HG02678 (cell line): ENCODE measurements at regions not wholly inside any gene's neighbourhood (a gene's known extent, or its start where the extent isn't known, plus 50 kb on each side); places are given as distances from the start of the nearest gene placed in this dataset.
"Not testable (repeated sequence)": the region's sequence is repeated elsewhere in the genome, so short reads cannot be mapped to it uniquely, and the experiment has no call there.

Experiments used
- ATAC-seq: cut with Tn5 transposase; IDR thresholded peaks from one replicate; pipeline ENCODE4 v1.9.1; 2021; ENCODE audit warnings: mild to moderate bottlenecking, moderate library complexity; ENCODE audit not compliant: unreplicated experiment

DNA sequence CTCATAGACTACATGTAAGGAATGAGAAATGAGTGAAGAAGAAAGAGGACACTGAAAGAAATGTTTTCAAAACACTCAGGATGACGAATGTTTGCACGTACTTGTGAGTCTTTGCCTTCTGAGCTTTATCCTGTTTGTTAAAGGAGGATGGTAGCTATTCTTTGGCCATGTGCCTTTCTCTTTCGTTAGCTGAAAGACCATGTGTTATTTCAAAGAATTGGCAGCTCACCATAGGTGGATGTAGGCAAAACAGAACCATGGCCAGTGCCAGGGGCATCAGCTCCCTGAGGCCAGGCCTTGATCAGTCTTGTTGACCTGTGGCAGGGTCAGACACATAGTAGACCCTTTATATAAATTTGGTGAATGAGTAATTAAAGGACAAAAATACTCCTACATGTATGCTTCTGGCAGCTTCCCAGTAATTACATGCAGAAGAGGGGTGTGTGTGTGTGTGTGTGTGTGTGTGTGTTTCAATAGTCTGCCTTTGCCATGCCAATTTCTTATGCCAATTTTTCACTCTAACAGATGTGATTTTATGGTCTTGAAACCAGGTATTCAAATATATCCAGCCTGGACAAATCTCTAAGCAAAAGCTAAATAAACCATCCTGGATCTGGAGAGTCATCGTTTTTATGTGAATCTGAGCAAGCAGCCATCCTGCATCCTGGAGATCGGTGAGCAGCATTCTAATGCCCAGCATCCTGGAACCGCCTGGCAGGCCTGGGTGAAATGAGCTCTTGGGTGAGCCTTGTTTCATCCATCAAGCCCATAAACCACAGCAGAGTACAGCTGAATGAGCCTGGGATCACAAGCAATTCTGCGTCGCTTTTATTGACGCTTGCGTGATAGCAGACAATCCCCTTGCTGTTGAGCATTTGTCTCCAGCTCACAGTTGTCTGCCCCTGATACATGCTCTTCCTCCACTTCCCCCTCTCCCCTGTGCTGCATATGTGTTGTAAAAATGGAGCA is 475.4 kb downstream of the MED10 start:
- no peak for ATAC-seq

DNA sequence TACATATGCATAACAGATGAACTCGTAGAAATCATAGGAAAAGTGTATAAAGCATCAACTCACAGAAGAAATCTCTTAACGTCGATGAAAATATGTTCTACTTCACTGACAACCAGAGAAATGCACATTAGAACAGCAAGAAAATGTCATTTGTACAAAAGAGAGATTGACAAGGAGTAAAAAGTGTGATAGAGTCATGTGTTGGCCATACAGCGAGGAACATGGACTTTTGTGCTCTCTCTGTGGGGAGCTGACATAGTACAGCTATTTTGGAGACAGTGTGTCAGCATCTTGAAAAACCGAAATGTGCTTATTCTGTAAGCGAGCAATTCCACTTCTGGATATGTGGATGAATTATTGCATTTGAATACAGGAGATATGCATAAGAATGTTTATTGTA is 477.9 kb downstream of the ICE1 start:
- no peak for ATAC-seq

DNA sequence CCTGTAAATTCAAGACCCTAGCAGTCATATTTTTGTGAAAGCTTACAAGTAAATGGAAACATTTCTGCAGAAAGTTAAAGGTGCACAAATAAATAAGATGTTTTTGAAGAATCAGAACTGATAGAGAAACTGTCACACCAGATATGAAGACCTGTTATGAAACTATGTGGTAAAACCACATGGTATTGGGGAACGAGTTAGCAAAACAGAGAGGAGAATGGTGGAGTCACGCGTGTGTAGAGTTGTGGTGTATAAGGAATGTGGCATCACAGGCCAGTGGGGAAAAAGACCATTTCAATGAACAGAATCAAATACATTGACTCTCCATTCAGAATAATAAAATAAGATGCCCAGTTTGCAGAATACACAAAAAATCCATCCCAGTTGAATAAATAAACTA is 477.2 kb downstream of the ICE1 start:
- ATAC-seq = no peak

DNA sequence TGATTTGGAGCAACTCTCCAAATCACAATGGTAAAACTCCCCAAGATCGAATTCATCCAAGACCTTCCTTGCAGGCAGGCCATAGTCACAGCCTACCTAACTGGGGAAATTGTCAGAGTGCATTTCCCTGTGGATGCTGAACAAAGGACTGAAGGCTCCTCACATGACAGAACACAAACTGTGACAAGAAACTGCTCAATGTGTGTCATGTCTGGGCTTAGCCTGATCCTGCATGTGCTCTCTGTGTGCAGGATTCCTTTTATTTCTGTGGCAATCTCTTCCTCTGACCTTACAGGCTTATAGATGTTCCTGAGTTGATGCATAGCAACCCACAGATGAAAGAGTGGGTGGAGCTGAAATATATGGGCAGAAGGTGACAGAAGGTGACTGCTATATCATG is 465.8 kb downstream of the ICE1 start:
- ATAC-seq = no peak

DNA sequence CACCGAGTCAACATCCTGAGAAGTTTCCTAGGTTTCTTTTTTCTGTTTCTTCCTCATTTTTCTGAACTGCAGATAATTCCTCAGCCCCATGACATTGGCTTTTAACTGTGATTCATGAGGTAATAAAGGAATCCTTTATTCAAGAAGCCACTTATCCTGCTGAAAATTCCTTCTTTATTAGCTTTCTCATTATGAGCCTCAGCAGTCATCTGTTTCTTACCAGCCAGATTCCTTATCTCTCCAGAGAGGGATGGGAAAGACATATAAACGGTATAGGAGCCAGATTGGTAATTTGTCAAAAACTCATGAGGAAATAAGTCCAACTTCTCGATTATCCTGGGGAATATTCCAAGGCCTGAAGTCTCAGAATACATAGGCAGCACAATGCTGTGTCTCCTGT is 465.4 kb downstream of the ICE1 start:
- ATAC-seq = no peak

DNA sequence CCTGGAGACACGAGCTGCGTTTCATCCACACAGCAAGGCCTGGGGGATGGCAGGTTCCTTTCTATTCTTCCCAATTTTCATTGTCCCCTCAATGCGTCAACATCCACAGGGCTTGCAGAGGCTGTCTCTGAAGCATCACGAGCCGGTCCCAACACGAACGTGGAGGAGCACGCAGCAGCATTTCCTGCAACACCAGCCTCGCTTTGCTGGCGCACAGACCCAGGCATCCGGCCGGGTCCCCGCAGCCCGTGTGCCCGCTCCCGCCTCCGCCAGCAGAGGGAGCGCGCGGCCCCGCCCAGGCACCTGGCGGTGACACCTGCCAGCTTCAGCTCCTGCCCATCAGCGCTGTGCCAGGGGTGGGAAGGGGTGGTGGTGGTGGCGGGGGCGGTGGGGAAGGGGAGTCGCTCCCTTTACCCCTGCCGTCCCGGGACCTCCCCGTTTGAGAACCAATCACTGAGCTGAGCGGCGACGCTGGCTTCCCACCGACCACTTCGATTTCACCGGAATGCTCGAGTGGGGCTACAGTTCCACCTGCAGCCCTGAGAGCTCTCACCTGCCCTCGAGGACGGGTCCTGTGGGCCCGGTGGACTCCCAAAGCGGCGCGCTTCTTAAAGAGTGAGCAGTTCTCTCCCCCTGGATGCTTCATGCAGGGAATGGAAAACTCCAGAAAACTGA is 464.5 kb downstream of the ICE1 start:
- ATAC-seq = peak; percentile 83

DNA sequence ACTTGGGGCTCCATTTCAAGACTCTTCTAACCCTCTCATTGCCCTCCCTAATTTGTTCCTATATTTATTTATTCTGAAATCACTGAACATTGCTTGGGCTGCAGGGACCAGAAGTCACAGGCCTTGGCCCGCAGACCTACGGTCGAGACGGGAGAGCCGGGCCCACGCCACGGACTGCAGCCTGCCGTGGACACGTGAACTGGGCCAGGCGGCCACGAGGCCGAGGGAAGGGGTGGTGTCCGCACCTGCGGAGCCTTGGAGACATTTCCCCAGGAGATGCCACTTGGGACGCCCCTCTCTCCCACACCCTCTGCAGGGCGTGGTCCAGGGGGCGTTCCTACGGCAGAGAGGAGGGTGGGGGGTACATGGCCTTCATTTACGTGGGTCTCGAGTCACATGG is 463.9 kb downstream of the ICE1 start:
- no peak for ATAC-seq

DNA sequence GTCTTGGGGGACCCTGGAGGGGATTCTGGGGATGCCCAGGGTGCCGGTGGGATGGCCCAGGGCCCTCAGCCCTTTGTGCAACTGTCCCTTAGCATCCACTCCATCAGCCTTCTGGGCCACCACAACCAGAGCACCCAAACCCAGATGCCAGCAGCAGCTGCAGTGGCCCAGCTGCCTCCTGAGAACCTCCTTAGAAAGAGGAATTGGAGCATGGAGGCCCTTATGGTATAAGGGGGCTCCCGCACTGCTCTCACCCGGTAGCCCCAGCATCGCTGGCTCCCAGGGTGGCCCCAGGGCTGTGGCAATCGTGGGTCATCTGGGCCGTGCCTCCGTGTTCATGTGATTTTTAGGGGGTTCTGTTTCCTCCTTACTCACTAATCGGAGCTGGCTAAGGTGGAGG is 463.3 kb downstream of the ICE1 start:
- ATAC-seq = no peak

DNA sequence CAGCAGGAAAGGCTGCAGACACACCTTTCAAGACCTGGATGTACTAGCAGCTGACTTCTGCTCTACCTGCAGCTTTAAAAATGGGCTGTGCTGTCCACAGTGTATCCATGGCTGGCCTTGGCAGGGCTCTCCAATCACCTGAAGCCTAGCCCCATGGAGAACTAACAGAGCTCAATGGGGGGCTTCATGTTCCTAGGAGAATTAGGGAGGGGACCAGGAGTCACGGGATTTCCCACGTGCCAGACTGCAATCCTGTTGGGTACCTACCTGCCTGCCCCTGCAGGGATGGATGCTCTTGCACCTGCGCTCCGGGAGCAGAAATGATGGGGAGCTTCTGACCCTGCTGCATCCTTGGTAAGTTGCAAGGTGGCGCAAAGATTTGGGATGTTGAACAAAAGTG is 462.1 kb downstream of the ICE1 start:
- ATAC-seq = no peak

DNA sequence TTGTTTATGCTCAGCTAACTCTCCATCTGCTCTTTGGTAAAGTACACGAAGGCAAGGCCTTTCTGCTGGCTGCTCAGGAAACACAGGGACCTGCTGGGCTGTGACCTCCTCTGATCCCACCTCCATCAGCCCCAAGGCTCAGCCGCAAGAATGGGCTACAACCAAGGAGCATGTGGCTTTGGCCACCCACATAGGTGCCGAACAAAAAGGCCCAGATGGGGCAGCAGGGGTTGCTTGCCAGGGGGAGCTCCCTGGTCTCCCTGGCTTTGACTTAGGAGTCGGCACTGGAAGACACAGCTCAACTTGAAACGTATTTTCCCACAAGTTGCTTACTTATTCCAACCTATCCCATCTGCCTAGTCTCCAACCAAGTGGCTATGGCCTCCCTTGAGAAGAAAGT is 461.1 kb downstream of the ICE1 start:
- ATAC-seq = no peak

DNA sequence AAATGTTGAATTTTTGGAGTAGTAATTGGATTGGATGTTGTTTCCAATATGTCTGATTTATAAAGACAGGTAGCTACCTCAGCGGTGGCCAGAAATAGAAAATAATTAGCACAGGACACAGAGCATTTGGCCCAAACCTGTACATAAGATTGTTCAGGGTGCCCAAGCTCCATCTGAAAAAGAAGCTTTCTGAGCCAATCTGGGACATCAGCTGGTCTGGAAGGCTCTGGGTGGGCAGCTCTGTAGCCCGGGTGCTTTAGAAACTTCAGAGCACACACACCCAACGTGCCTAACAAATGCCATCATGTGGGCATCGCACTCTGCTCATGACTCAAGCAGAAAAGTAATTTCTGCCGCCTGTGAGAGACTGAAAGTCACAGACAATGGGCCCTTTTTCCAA is 460.7 kb downstream of the ICE1 start:
- ATAC-seq = no peak

DNA sequence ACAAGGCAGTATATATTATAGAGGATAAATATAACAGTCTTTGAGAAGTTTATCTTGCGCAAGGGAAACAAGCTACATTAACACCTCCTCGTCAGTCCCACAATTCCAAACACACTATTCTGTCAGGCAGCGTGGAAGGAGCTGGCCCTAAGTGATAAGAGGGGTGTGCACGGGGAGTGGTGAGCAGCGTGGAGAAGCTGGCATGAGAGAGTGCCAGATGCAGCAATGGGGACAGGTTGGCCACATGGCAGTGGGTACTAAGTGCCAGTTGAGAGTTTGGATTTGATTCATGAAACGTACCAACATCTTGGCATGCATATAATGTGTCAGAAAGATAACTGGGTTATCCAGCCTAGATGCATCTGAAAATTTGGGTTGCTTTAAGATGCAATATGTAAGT is 460.2 kb downstream of the ICE1 start:
- ATAC-seq = no peak

DNA sequence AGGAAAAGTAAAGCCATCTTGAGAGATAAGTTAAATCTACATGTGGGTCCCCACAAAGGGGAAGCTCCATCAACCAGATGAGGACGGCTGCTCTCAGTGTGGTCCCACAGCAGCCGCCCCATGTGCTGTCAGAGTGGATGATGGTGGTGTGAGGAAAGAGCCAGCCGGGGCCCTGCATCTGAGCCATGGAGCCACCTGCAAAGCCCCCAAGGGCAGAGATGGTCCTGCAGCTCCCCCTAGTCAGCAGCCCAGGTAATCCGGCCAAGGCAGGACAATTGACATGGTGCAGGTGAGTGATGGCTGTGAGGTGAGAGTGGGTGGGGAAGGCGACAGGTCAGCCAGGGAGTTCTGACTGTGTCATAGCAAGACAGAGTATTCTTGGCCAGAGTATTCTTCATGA is 458.8 kb downstream of the ICE1 start:
- ATAC-seq = no peak

DNA sequence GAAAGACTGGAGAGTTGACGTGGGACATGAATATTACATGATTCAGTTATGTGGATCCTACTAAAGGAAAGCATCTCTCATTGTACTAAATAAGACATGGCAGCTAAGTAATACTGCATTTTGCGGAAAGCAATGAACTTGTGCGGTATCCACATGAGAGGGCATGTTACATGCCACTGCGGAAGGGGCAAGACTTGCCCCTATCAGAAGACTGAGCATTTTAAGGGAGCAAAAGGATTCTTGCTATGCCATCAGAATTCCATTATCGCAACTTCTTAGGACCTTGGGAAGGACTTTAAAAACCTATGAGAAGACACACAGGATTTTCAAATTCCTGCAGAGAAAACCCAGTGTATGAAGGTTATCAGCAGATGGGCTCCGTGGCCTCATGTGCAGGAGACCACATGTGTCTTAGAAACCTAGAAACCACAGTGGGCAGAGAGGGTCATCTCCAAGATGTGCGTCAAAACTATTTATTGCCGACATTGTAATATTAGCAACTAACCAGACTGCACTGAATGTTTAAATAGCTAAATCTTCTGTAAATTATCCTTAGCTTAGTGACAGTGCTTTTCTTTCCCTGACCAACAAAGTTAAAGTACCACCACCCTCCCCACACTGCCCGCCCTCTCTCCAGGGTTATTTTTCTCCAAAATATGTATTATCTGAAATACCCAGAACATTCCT is 457.7 kb downstream of the ICE1 start:
- ATAC-seq = no peak

DNA sequence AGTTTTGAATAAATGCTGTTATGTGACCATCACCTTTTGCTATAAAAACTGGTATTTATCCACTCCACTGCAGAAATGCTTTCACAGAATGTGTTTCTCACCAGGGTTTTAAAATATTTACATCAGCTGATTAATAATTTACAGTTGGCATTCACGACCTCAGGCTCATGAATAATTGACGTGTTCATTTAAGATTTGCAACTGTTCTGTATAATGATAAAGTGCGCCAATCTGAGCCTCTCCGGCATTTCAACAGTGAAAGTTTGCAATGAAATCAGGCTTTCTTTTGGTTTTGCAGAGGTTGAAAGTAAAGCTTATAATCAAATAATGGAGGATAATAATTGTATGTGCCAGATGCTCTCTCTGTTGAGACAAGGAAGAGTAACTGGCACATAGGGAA is 434.9 kb downstream of the ICE1 start:
- no peak for ATAC-seq

DNA sequence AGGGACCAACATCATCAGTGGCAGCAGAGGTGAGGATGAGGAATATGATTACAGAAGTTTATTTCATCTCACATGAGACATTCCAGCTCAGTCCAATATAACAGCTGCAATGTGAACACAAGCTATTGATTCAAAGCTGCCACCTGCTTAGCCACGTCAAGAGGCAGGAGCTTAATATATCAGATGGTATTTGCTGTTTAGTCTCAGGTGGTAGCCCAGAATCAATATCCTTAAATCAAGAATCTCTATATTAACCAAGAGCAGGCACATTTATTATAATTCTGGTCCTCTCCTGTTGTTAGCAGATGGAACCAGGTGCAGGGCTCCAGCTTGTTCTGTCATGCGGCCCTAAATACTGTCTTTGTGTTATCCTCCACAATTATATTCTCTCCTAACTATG is 431.6 kb downstream of the ICE1 start:
- ATAC-seq = no peak

DNA sequence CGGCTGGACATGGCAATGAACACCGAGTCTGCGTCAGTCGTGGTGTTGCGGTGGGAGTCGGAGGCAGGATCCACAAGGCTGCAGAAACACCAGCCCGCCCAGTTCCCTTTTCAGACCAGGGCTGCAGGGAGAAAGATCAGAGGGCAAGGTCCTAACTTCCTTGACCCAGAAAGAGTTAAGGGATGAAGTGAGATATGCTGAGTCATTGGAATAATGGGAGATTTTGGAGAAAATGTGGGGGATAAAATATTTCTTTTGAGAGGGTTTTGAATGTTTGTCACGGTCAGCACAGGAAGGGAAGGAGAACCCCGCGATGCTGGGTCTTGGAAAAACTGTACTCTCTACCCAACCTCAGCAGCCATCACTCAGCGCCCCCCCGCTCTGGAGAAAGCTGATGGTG is 416.0 kb downstream of the ICE1 start:
- ATAC-seq = no peak

DNA sequence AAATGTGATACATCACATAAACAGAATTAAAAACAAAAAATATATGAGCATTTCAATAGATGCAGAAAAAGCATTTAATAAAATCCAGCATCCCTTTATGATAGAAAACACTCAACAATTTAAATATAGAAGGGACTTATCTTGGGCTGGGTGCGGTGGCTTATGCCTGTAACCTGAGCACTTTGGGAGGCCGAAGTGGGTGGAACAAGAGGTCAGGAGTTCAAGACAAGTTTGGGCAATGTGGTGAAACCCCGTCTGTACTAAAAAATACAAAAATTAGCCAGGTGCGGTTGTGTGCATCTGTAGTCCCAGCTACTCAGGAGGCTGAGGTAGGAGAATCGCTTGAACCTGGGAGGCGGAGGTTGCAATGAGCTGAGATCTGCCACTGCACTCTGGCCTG is 409.1 kb downstream of the ICE1 start:
- not testable (repeated sequence) for ATAC-seq

DNA sequence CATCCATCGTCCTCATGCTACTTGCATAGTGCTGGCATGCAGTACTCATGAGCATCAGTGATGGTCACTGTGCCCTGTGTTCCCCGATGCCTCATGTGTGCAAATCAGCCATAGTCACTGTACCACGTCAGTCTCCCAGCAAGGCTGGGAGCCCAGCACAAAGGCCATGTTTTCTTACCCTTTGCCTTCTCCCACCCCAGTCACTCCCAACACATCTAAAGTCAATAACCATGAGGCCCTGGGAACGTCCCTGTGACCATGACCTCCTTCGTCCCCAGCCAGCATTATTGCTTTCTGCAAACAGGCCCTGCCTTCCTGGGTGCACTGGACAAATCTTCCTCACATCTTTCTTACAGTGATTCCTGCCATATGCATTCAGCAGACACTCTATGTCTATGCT is 406.1 kb downstream of the ICE1 start:
- ATAC-seq = no peak

DNA sequence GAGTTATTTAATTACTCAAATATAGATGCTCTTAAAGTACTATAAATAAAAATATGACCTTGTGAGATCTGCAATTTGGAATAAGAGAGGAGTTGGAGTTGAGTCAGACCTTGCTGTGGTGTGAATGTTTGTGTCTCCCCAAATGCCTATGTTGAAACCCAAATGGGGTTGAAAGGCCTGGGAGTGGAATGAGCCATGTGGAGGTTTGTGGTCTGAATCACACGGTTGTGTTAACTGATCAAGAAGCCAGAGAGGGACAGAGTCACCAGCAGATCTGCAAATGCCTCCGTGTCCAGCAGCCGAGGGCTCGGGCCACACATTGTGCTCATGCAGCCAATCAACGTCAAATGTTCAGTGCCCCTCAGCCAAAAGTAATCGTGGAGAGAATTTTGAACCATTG is 404.4 kb downstream of the ICE1 start:
- ATAC-seq = no peak

DNA sequence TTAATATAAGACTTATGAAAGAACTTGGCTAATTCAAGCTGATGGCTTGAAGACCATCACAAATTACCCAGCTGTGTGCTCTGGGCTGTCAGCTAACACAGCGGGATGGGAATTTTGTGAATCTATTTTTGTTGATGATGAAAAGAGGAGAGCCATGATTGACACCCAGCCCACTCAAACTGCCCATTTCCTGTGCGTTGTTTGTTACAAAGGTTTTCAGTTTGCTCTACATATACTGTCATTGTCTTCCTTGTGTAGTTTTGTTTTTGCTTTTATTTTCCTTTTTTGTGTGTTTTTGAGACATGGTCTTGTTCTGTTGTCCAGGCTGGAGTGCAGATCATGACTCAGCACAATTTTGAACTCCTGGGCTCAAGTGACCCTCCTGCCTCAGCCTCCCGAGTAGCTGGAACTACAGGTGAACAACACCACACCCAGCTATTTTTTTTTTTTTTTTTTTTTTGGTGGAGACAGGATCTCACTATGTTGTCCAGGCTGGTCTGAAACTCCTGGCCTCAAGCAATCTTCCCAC is 400.3 kb downstream of the ICE1 start:
- ATAC-seq = no peak

DNA sequence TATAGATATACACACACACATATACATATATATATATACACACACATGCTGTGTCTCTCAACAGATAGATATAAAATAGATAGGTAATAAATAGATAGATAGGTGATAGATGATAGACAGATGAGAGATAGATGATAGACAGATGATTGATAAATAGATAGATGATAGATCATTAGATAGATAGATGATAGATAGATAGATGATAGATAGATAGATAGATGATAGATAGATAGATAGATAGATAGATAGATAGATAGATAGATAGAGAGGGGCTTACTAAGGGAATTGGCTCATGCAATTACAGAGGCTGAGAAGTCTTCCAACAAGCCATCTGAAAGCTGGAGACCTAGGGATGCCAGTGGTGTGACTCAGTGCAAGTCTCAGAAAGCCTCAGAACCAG is 394.5 kb downstream of the ICE1 start:
- ATAC-seq = no peak
